Tibial artery (tissue), 4 donors: ENCODE measurements at regions not wholly inside any gene's neighbourhood (a gene's known extent, or its start where the extent isn't known, plus 50 kb on each side); places are given as distances from the start of the nearest gene placed in this dataset.

Source experiments
- DNase-seq, 2 donors: peaks; one replicate each; pipeline ENCODE4 v3.0.0-alpha.2; 2019
- H3K27ac ChIP-seq, 2 donors: fragments of 200-600 bp; sonication (generic) in 1 of 2; 1 replicate in 1 of 2; 2 replicates in 1 of 2; pipeline ENCODE4 v1.5.1; 2018 to 2019; ENCODE audit warnings: mild to moderate bottlenecking in 1 of 2
- H3K27me3 ChIP-seq, 2 donors: fragments of 200-600 bp; sonication (generic) in 1 of 2; one replicate each; pipeline versions ENCODE4 v1.5.1 to v1.6.0; 2016 to 2019
- H3K36me3 ChIP-seq, 3 donors: fragments of 200-600 bp; sonication (generic) in 2 of 3; one replicate each; pipeline ENCODE4 v1.5.1; 2016 to 2019; ENCODE audit warnings: mild to moderate bottlenecking in 2 of 3
- H3K4me1 ChIP-seq, 4 donors: fragments of 200-600 bp; sonication (generic) in 2 of 4; 1 replicate in 3 of 4; 2 replicates in 1 of 4; pipeline ENCODE4 v1.5.1; 2016 to 2019
- H3K4me3 ChIP-seq, 2 donors: fragments of 200-600 bp; sonication (generic) in 1 of 2; 1 replicate in 1 of 2; 2 replicates in 1 of 2; pipeline ENCODE4 v1.5.1; 2018 to 2019; ENCODE audit warnings: mild to moderate bottlenecking in 2 of 2
- H3K9me3 ChIP-seq, 3 donors: fragments of 200-600 bp; sonication (generic) in 1 of 3; one replicate each; pipeline ENCODE4 v1.5.1; 2016 to 2019
- CTCF ChIP-seq, 2 experiments: fragments of 200-600 bp in 1 of 2; fragments of 450-650 bp in 1 of 2; IDR thresholded peaks; one replicate each; pipeline ENCODE4 v1.5.1; 2017 to 2019; ENCODE audit warnings: antibody characterized with exemption in 2 of 2, mild to moderate bottlenecking in 1 of 2, moderate library complexity in 1 of 2
- intact Hi-C: fragments of 100-400 bp; cut with DNase I; formaldehyde crosslinking; loops from one replicate; pipeline ENCODE4 v1.15.0; 2023; ENCODE audit warnings: low total_unique reads

- Histone ChIP-seq H3K9me3 (no peaks in the 10 kb centered on the region), H3K27me3 (no peaks in the 10 kb centered on the region), H3K36me3 (no peaks in the 10 kb centered on the region), H3K27ac (no peak overlapping the region), H3K4me3 (no peak overlapping the region), H3K4me1 (no peaks in the 10 kb centered on the region)
- no peak for TF ChIP-seq CTCF (IDR thresholded peaks at IDR 0.05)
- DNase-seq: no peak
- intact Hi-C loops: no loop called here
Observed at GRCh38 chr1:239686386-239686785, 300.0 kb downstream of the CHRM3 start.

GRCh38 chr1:239696317-239696716, 309.9 kb downstream of the CHRM3 start:
- DNase-seq: no peak
- intact Hi-C loops: no loop called here
- H3K4me1 ChIP-seq: no peaks in the 10 kb centered on the region
- no peaks in the 10 kb centered on the region for H3K36me3 ChIP-seq
- H3K27me3 ChIP-seq: no peaks in the 10 kb centered on the region
- no peak overlapping the region for H3K27ac ChIP-seq
- H3K9me3 ChIP-seq: no peaks in the 10 kb centered on the region
- TF ChIP-seq CTCF (IDR thresholded peaks at IDR 0.05): no peak
- H3K4me3 ChIP-seq: no peak overlapping the region

DNA sequence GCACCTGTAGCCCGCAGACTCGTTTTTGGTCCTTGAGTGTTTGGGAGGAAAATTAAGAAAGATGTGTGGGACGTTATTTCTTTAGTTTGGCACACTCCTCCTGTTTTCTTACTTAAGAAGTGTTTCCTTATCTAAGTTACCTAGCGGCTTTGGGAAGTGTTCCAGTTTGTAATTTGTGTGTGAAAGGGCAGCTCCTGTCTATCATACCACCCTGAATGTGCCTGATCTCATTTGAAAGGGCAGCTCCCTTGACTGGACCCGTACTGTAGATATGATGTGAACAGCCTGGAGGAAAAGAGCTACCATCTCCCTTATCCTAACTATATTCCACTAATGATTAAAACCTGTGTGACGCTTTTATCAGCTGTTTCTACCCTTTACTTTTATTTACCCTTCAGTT, 314.3 kb downstream of the CHRM3 start:
- Histone ChIP-seq H3K9me3 (no peaks in the 10 kb centered on the region), H3K27ac (no peak overlapping the region), H3K36me3 (no peaks in the 10 kb centered on the region), H3K27me3 (no peaks in the 10 kb centered on the region), H3K4me3 (no peak overlapping the region), H3K4me1 (no peaks in the 10 kb centered on the region)
- intact Hi-C loops: no loop called here
- no peak for DNase-seq
- TF ChIP-seq CTCF (IDR thresholded peaks at IDR 0.05): no peak

DNA sequence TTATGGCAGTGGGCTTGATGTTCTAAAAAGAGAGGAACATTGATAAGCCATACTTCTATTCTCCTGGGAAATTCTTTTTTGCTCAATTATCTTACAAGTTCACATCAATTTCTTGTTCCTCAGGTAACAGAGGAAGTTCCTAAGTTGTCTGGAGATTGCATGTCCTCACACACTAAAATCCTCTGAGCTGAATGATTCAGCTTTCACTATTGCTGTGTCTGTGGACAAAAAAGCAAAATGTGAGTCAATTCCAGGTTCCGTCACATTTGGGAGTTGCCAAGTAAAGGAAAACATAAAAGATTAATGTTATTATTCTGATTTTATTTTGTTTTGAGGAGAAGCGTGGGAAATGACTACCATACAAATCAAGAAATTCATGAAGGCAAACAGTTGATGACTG, 316.7 kb downstream of the CHRM3 start:
- no peak for TF ChIP-seq CTCF (IDR thresholded peaks at IDR 0.05)
- DNase-seq: no peak
- H3K9me3 ChIP-seq: no peaks in the 10 kb centered on the region

GRCh38 chr1:239706245-239706892, 320.0 kb downstream of the CHRM3 start:
- no peak overlapping the region for H3K27ac ChIP-seq
- no peaks in the 10 kb centered on the region for H3K9me3 ChIP-seq
- H3K4me3 ChIP-seq: no peak overlapping the region
- no peak for DNase-seq
- H3K27me3 ChIP-seq: no peaks in the 10 kb centered on the region
- intact Hi-C loops: no loop called here
- H3K36me3 ChIP-seq: no peaks in the 10 kb centered on the region
- H3K4me1 ChIP-seq: no peaks in the 10 kb centered on the region
- no peak for TF ChIP-seq CTCF (IDR thresholded peaks at IDR 0.05)

More for the DNA sequence above, 316.7 kb downstream of the CHRM3 start:
- no peak overlapping the region for H3K27ac ChIP-seq
- intact Hi-C loops: no loop called here
- no peaks in the 10 kb centered on the region for H3K27me3 ChIP-seq
- H3K36me3 ChIP-seq: no peaks in the 10 kb centered on the region
- no peaks in the 10 kb centered on the region for H3K4me1 ChIP-seq
- no peak overlapping the region for H3K4me3 ChIP-seq

DNA sequence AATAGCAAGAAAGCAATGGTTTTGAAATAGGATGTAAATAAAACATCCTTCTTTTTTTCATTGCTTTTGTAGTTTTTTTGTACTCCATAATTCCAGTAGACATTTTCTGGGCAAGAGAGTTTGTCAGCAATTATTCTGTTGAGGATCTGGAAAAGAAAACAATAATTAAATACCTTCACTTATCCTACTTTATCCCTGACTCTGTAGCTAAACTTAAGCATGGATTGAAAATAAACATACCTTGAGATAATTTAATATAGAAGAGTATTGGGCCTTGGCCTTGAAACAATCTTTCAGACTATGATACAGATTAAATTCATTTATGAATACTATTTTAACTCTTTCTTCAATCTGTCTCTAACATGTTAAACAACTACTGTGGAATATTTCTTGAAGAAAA, 321.2 kb downstream of the CHRM3 start:
- H3K27me3 ChIP-seq: no peaks in the 10 kb centered on the region
- intact Hi-C loops: no loop called here
- TF ChIP-seq CTCF (IDR thresholded peaks at IDR 0.05): no peak

More for the DNA sequence above, 321.2 kb downstream of the CHRM3 start:
- H3K27ac ChIP-seq: no peak overlapping the region
- H3K4me1 ChIP-seq: no peaks in the 10 kb centered on the region
- no peaks in the 10 kb centered on the region for H3K9me3 ChIP-seq
- H3K36me3 ChIP-seq: no peaks in the 10 kb centered on the region
- DNase-seq: no peak
- H3K4me3 ChIP-seq: no peak overlapping the region
